Uterus (tissue), 3 donors: ENCODE measurements at regions not wholly inside any gene's neighbourhood (a gene's known extent, or its start where the extent isn't known, plus 50 kb on each side); places are given as distances from the start of the nearest gene placed in this dataset.

Source experiments
- DNase-seq, 2 donors: peaks; one replicate each; pipeline ENCODE4 v3.0.0-alpha.2; 2019 to 2020
- H3K27ac ChIP-seq, 2 donors: fragments of 200-600 bp; sonication (generic); 1 replicate in 1 of 2; 2 replicates in 1 of 2; pipeline ENCODE4 v1.5.1; 2016 to 2018
- H3K27me3 ChIP-seq, 2 donors: fragments of 200-600 bp; sonication (generic); one replicate each; pipeline ENCODE4 v1.5.1; 2018 to 2019; ENCODE audit warnings: control low read depth in 1 of 2
- H3K36me3 ChIP-seq, 2 donors: fragments of 200-600 bp; sonication (generic); one replicate each; pipeline ENCODE4 v1.5.1; 2019; ENCODE audit warnings: control low read depth in 1 of 2
- H3K4me1 ChIP-seq, 2 donors: fragments of 200-600 bp; sonication (generic); one replicate each; pipeline ENCODE4 v1.5.1; 2018 to 2019; ENCODE audit warnings: control low read depth in 1 of 2
- H3K4me3 ChIP-seq, 2 donors: fragments of 200-600 bp; sonication (generic); 1 replicate in 1 of 2; 2 replicates in 1 of 2; pipeline ENCODE4 v1.5.1; 2018 to 2019; ENCODE audit warnings: mild to moderate bottlenecking in 1 of 2
- H3K9me3 ChIP-seq, 2 donors: fragments of 200-600 bp; sonication (generic); one replicate each; pipeline ENCODE4 v1.5.1; 2019; ENCODE audit warnings: control low read depth in 1 of 2
- POLR2A ChIP-seq, 2 donors: fragments of 450-650 bp; IDR thresholded peaks; one replicate each; pipeline ENCODE4 v1.6.1; 2016; ENCODE audit warnings: antibody characterized with exemption in 2 of 2, mild to moderate bottlenecking in 1 of 2, moderate library complexity in 1 of 2
- intact Hi-C: fragments of 100-400 bp; cut with DNase I; formaldehyde crosslinking; loops from one replicate; pipeline ENCODE4 v1.15.1; 2023; ENCODE audit warnings: low total_unique reads
- TF ChIP-seq, protein P1 (sequence below), 4 experiments: fragments of 200-600 bp in 2 of 4; fragments of 450-650 bp in 2 of 4; sonication (generic) in 2 of 4; IDR thresholded peaks; one replicate each; pipeline ENCODE4 v1.5.1; 2016 to 2019; ENCODE audit warnings: antibody characterized with exemption in 4 of 4, mild to moderate bottlenecking in 2 of 4, moderate library complexity in 1 of 4
- donor health status: DM: yes; HTN: yes; CAD: no.

DNA sequence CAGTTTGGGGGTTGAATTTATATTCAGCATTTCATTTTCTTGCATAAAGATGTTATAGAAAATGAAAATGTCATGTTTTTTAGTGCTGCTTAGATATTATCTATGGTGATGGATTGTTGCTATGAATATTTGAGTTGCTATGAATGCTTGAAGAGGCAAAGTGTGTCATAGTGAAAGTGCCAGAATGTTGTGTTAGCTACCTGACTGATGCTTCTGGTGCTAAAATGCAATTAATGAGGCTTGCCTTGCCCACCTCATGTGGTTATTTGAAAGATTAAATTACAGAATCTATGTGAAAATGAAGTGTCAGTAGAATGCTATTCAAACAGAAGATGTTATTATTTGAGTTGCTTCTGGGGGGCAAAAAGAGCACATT is 62.7 kb upstream of the MYCBP2 start:
- DNase-seq: no peak
- no peaks in the 10 kb centered on the region for H3K4me1 ChIP-seq
- TF ChIP-seq, protein P1, sequence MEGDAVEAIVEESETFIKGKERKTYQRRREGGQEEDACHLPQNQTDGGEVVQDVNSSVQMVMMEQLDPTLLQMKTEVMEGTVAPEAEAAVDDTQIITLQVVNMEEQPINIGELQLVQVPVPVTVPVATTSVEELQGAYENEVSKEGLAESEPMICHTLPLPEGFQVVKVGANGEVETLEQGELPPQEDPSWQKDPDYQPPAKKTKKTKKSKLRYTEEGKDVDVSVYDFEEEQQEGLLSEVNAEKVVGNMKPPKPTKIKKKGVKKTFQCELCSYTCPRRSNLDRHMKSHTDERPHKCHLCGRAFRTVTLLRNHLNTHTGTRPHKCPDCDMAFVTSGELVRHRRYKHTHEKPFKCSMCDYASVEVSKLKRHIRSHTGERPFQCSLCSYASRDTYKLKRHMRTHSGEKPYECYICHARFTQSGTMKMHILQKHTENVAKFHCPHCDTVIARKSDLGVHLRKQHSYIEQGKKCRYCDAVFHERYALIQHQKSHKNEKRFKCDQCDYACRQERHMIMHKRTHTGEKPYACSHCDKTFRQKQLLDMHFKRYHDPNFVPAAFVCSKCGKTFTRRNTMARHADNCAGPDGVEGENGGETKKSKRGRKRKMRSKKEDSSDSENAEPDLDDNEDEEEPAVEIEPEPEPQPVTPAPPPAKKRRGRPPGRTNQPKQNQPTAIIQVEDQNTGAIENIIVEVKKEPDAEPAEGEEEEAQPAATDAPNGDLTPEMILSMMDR (IDR thresholded peaks at IDR 0.05): no peak
- TF ChIP-seq POLR2A (IDR thresholded peaks at IDR 0.05): no peak
- no peaks in the 10 kb centered on the region for H3K36me3 ChIP-seq
- no peak overlapping the region for H3K4me3 ChIP-seq
- H3K9me3 ChIP-seq: no peaks in the 10 kb centered on the region
- intact Hi-C loops: no loop called here
- no peaks in the 10 kb centered on the region for H3K27me3 ChIP-seq
- H3K27ac ChIP-seq: no peak overlapping the region

DNA sequence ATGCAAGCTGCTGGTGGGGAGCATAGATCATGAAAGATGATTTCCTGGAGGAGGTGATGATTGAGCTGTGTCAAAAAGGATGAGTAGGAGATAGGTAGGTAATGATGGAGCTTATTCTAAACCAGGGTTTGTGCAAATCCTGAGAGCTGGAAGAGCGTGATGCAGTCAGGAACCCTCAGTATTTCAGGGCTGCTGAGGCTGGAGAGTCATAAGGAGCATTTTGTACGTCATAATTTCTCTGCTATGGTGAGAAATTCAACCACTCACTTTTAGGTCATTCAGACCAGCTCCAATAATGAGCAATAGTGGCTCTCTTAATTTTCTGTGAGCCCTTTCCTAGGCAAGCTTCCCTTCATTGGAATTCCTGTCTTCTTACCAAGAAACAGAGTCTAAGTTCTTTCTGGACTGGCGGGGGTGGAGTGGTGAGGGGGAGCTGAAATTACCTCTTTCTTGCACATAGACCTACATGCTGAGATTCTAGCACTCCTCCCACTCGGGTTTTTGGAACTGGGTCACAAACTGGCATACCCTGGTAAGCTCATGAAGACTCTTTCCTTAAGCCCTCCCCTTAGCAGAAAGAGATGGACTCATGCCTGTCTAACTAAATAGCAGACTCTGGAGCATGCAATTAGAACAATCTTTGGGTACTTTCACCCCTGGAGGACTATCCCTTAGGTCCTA is 62.2 kb upstream of the MYCBP2 start:
- intact Hi-C loops: no loop called here
- no peak for DNase-seq
- TF ChIP-seq, protein P1 (IDR thresholded peaks at IDR 0.05): no peak
- no peak for TF ChIP-seq POLR2A (IDR thresholded peaks at IDR 0.05)
- Histone ChIP-seq H3K4me1 (no peaks in the 10 kb centered on the region), H3K27ac (no peak overlapping the region), H3K9me3 (no peaks in the 10 kb centered on the region), H3K27me3 (no peaks in the 10 kb centered on the region), H3K36me3 (no peaks in the 10 kb centered on the region), H3K4me3 (no peak overlapping the region)

DNA sequence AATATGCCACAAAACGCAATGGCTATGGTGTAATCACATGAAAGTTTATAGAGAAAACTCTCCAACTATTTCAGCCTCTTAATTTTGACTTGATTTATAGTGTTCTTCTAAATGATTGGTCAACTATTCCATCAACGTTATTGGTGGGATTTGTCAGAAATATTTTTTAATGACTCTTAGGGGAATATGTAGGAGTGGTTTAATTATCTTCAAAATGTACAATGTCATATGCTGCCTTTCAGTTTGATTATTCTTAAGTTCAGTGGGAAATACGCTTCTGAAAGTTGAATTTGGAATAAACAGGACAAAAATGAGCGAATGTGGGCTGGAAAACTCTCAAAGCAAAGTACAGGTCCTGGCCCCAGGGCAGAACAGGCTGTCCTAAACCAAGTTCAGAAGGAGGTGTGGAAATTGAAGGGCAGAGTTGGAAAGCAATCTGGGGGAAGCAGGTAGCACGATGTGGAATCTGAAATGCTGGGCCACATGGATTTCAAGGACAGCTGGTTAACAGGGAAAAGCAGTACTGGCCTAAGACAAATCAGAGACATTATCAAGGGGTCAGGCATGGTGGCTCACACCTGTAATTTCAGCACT is 60.8 kb upstream of the MYCBP2 start:
- TF ChIP-seq POLR2A (IDR thresholded peaks at IDR 0.05): no peak
- TF ChIP-seq, protein P1 (IDR thresholded peaks at IDR 0.05): no peak
- Histone ChIP-seq H3K4me3 (no peak overlapping the region), H3K4me1 (no peaks in the 10 kb centered on the region), H3K27ac (peak overlapping the region in 1 of 2 donors; percentile 12), H3K36me3 (no peaks in the 10 kb centered on the region), H3K27me3 (no peaks in the 10 kb centered on the region), H3K9me3 (no peaks in the 10 kb centered on the region)
- intact Hi-C loops: no loop called here
- no peak for DNase-seq

DNA sequence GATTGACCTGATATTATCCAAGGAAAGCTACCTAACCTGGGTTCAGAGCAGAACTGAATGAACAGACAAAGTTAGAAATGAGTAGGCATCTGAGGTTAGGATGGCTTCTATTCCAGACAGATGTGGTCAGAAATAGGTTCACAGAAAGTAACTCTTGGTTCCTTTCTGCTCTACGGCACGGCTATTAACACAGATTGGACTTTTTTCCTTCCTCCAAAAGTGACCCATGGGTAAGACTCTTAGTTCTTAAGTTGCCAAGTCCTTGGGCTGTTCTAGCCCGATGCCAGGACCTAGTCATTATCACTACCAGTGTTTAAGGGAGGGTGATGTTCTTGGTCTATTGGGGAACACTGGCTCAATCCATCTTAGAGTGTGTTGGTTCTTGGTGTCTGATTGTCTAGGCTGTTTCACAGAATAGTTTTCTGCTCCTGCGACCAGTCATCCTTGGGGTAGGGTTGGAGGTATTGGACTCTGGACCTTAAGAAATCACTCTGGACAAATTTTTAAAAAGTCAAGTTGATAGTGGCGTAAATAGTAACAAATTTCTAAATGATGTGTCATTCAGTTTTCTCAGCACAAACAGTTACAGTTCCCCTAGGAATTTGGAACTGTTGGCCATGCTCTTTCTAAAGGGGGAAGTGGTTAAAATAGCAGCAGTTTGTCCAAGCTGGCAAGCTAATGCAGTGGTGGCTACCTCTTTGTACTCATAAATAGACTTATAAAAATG is 60.1 kb upstream of the MYCBP2 start:
- no peak for DNase-seq
- H3K36me3 ChIP-seq: no peaks in the 10 kb centered on the region
- H3K27ac ChIP-seq: peak overlapping the region in 1 of 2 donors; percentile 20
- TF ChIP-seq, protein P1 (IDR thresholded peaks at IDR 0.05): no peak
- TF ChIP-seq POLR2A (IDR thresholded peaks at IDR 0.05): no peak
- H3K9me3 ChIP-seq: no peaks in the 10 kb centered on the region
- no peaks in the 10 kb centered on the region for H3K4me1 ChIP-seq
- intact Hi-C loops: no loop called here
- H3K27me3 ChIP-seq: no peaks in the 10 kb centered on the region
- H3K4me3 ChIP-seq: no peak overlapping the region

DNA sequence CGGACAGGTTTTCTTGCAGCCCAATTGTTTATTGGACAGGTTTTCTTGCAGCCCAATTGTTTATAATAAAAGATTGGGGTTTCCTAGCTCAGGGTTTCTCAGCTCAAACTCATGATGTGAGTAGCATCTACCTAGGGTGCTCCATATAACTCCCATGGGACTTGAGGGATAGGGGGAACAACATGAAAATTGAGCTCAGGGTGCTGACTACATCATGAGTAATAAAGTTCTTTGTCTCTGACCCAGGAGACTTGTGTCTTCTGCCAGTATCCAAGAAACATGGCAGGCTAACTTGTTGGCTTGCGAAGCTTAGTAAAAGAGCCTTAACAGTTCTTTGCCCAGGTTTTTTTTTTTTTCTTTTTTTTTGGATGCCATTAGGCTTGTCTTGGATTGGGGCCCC is 59.2 kb upstream of the MYCBP2 start:
- H3K4me1 ChIP-seq: no peaks in the 10 kb centered on the region
- no peaks in the 10 kb centered on the region for H3K27me3 ChIP-seq
- no peak overlapping the region for H3K27ac ChIP-seq
- intact Hi-C loops: no loop called here
- H3K4me3 ChIP-seq: no peak overlapping the region
- no peak for DNase-seq
- no peaks in the 10 kb centered on the region for H3K9me3 ChIP-seq
- H3K36me3 ChIP-seq: no peaks in the 10 kb centered on the region
- TF ChIP-seq, protein P1 (IDR thresholded peaks at IDR 0.05): no peak
- TF ChIP-seq POLR2A (IDR thresholded peaks at IDR 0.05): no peak
